ENCODE measurements at regions not wholly inside any gene's neighbourhood (a gene's known extent, or its start where the extent isn't known, plus 50 kb on each side); places are given as distances from the start of the nearest gene placed in this dataset.
"Not testable (repeated sequence)": the region's sequence is repeated elsewhere in the genome, so short reads cannot be mapped to it uniquely, and the experiment has no call there.

- no peak for DNase-seq
Measured at GRCh38 chr17:63267846-63268245, 178.3 kb downstream of the CYB561 start.

DNA sequence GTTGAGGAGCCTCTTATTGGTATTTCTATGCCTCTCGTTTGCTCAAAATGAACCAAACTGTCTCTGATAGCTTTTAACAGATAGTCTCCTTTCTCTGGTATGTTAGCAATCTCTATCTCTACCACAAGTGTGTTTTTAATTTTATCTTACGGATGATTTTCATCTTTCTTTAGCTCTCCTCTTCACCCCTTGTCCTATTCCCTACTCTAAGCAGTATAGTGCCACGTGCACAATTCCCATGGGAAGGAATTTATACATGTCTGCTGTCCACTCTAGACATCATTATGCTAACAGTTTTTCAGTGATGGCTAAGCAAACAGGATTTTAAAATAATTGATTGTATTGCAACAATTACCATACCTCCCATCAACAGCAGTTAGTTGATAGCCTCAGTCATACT lies 177.3 kb downstream of the CYB561 start:
- DNase-seq: no peak

DNA sequence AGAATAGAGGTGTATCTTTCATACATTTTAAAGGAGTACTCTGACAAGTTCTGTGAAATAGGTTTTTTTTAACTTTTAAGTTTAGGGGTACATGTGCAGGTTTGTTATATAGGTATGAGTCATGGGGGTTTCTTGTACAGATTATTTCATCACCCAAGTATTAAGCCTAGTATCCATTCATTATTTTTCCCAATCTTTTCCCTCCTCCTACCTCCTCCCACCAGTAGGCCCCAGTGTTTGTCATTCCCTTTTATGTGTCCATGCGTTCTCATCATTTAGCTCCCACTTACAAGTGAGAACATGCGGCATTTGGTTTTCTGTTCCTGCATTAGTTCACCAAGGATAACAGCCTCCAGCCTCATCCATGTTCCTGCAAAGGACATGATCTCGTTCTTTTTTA lies 175.5 kb downstream of the CYB561 start:
- DNase-seq: no peak

DNA sequence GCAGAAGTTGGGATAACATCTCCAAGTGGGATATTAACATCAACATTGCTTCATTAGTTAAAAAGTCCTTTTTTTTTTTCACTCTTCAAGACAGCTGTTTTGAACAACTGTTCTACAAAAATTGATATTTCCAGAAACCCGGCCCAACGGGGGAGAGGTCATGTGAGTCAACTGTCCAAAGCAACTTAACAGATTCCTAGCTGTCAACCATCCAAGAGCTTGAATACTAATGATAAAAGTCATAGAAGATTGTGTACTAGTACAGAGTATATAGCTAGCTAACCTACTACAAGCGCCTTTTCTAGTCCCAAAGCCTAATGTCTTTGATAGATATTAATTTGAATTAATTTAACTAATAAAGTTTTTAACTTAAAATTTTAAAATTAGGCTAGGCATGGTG lies 172.0 kb downstream of the CYB561 start:
- DNase-seq: no peak

GRCh38 chr17:63275318-63275970 lies 170.7 kb downstream of the CYB561 start:
- no peak for DNase-seq

GRCh38 chr17:63275971-63276745 lies 169.9 kb downstream of the CYB561 start:
- DNase-seq: no peak

DNA sequence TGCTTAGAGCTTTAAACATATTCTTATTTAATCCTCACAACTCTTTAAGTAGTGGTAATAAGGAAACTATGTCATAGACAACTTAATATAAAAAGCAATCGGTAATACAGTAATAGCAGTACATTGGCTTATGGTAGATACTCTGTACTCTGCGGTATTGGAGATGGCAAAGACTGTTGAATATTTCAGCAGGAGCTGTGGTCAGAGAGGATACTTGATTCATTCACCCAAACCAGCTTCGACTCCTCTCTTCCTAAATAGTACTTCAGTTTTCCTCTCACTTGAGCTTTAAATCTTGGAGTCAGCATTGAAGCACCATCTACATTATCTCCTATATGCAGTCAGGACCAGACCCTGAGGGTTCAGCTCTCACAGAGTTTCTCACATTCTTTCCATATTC lies 169.3 kb downstream of the CYB561 start:
- DNase-seq: no peak

DNA sequence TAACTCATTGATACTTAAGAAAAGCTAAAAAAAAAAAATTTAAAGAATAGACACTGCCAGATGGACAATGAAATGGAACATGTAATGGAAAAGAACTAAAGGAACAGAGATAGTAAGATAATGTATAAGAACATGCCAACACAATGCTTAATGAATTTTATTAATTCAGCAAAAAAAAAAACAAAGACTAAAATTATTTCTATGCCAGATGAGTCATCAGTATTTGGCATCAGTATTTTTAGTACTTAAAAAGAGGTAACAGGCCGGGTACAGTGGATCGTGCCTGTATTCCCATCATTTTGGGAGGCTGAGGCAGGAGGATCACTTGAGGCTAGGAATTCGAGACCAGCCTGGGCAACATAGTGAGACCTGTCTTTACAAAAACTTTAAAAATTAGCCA lies 168.5 kb downstream of the CYB561 start:
- no peak for DNase-seq

GRCh38 chr17:63278728-63279442 lies 167.2 kb downstream of the CYB561 start:
- DNase-seq: no peak

DNA sequence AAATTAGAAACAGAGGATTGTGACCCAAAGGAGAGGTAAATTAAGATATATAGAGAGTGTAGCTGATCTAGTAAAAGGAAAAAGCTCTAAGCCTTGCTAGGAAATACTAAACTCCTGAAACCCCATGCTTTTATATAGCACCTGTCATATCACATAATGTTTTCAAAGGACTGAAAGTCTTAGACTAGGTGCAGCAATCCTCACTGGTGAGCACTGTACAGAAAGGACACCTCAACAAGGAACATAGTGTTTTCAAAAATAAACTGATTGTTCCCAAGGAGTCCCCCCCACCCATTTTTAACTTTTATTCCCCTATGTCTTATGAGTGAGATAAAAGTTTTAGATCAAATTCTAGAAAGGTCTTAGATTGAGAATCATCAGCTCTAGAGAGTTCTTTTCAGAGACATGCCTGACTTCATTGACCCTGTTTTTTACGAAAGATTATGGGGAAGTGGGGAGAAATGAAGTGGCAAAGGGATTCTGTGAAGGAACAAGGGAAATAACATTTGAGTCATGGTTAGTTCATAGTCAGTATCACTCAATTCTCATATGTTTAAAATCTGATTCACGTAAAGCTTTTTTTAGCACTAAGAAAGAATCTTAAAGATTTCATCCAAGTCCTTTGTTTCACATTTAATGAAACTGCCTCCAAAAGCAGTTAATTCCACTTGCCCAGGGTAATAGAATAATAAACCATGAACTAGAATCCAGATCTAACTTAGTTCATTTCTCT lies 166.4 kb downstream of the CYB561 start:
- no peak for DNase-seq

DNA sequence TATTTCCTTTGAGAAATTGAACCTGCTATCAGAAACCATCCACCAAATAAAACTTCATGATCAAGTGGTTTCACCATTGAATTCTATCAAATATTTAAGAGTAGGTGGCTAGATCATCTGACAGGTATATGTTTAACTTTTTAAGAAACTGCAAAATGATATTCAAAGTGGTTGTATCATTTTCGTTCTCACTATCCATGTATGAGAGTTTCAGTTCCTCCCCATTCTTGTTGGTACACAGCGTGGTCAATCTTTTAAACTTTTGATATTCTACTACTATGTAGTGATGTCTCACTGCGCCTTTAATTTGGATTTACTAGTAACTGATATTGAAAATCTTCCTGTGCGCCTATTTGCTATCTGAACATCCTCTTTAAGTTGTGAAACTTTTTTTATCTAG lies 163.7 kb downstream of the CYB561 start:
- no peak for DNase-seq

DNA sequence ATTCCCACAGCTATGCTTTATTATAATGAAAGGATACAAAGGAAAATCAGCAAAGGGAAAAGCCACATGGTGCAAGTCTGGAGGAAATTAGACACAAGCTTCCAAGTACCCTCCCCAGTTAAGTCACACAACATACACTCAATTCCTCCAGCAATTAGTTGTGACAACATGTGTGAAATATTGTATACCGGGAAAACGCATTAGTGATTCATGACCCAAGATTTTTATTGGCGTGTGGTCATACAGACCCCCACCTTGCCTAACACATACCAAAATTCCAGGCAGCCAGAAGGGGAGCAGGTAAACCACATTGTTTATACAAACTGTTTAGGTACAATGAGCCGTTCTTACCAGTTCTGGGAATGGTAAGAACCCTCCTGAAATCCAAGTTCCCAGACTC lies 160.6 kb downstream of the CYB561 start:
- no peak for DNase-seq

DNA sequence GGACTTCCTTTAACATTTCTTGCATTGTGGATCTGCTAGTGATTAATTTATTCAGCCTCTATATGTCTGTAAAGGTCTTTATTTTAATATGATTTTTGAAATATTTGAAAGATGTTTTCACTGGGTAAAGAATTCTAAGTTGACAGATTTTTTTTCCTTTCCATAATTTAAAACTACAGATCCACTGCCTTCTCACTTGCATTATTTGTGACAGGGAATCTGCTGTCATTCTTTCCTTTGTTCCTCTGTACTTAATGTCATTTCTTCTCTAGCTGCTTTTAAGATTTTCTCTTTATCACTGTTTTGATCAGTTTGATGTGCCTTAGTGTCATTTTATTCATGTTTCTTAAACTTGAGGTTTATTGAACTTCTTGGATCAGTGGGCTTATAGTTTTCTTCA lies 159.9 kb downstream of the CYB561 start:
- DNase-seq: no peak

GRCh38 chr17:63287006-63287405 lies 159.1 kb downstream of the CYB561 start:
- DNase-seq: not testable (repeated sequence)

DNA sequence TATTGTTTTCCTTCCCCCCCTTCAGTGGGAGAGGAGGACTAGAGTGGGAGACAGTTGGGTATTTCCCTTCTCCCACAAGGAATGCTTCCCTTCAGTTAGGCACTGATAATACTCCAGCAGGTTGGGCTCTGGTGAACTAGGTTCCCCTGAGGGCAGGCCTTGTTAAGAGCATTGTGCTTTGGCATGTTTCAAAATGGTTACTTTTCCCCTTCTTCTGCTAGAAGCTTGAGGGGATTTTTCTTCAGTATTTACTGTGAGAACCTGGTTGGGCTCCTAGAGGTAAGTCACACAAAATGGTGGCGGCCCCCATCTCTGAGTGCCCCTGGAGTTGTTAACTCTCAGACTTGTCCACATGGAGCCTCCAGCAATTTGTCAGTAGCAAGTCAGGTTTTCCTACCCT lies 156.2 kb downstream of the CYB561 start:
- no peak for DNase-seq

DNA sequence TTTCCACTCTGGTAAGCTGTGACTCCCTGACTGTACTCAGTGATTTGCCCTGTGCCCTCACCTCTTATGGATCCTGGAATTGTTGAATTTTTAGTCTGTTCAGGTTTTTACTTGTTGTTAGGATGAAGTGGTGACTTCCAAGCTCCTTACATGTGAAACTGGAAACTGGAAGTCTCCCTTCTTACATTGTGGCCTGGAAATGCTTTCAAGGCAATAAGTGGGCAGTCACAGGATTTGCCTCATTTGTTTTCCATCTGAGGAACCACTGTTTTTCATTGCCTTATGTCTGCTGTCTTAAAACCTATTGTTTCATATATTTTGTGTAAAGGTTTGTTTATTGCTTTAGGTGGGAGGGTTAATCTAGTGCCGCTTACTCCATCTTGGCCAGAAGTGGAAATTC lies 155.8 kb downstream of the CYB561 start:
- no peak for DNase-seq

- no peak for DNase-seq
Measured at GRCh38 chr17:63290784-63291183, 155.3 kb downstream of the CYB561 start.

- DNase-seq: no peak
Measured at GRCh38 chr17:63291258-63291657, 154.8 kb downstream of the CYB561 start.

DNA sequence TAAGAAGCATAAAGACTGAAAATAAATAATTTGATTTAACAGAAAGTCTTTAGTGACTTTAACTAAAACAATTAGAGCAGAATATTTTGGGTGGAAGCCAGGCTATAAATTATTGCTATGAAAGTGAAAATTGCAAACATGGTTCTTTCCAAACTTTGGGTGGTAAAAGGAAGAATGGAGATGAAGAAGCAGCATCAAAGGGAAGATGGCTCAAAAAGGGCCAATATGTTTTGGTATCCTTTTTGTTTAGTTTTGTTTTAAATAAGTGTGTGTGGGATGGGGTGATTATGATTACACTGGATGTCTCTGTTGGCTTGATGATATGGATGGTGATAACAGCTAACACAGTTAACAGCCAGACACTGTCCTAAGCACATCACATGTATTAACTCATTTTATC lies 153.7 kb downstream of the CYB561 start:
- DNase-seq: no peak

GRCh38 chr17:63293323-63294075 lies 152.6 kb downstream of the CYB561 start:
- no peak for DNase-seq

GRCh38 chr17:63294776-63295175 lies 151.3 kb downstream of the CYB561 start:
- DNase-seq: no peak

DNA sequence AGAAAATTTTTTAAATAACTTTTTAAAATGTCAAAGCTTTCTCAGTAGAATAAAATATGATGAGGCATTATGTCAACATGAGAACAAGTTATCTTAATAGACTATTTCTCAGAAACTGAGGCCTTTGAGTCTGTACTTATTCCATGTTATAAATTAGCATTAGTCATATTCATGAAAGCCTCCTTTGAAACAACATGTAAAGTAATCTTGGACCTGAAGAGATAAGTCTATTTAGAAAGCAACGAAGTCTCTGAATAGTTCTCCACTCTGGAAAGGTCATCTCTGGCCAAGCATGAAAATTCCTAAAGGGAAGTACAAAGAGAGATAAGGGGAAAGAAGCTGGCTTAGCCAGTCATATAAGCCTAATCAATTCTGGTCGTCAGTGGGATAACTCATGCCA lies 150.8 kb downstream of the CYB561 start:
- no peak for DNase-seq

All from SHP77 (cell line).